OCI-LY3 (cell line): ENCODE measurements at regions not wholly inside any gene's neighbourhood (a gene's known extent, or its start where the extent isn't known, plus 50 kb on each side); places are given as distances from the start of the nearest gene placed in this dataset.

Experiments used
- H2AFZ ChIP-seq: fragments of 200-600, 300-600 bp; shearing (Covaris generic); 2 replicates; pipeline ENCODE4 v1.6.0; 2014; ENCODE audit warnings: antibody characterized with exemption, low read depth, low read length
- H3K27ac ChIP-seq: fragments of 200-600, 300-600 bp; sonication (generic); 2 replicates; pipeline ENCODE4 v1.5.1; 2014; ENCODE audit warnings: mild to moderate bottlenecking, low read length, moderate library complexity, mixed read lengths
- H3K27me3 ChIP-seq: fragments of 200-600, 300-600 bp; sonication (generic); 2 replicates; pipeline ENCODE4 v1.6.1; 2014; ENCODE audit warnings: low read depth, low read length, mixed read lengths
- H3K36me3 ChIP-seq: fragments of 200-600, 300-600 bp; sonication (generic); replicated peaks from 2 replicates; pipeline ENCODE3; 2014; ENCODE audit warnings: low read depth, low read length, mixed read lengths
- H3K4me1 ChIP-seq: fragments of 300-600, 200-600 bp; sonication (generic); 2 replicates; pipeline ENCODE4 v1.6.1; 2014; ENCODE audit warnings: low read length, mixed read lengths
- H3K4me2 ChIP-seq: fragments of 200-600, 300-600 bp; sonication (generic); 2 replicates; pipeline ENCODE4 v1.6.1; 2014; ENCODE audit warnings: low read length, mixed read lengths
- H3K4me3 ChIP-seq: fragments of 300-600, 200-600 bp; sonication (generic); 2 replicates; pipeline ENCODE4 v1.5.1; 2014; ENCODE audit warnings: antibody characterized with exemption, mild to moderate bottlenecking, low read length, moderate library complexity
- H3K79me2 ChIP-seq: fragments of 300-600, 200-600 bp; shearing (Covaris generic); 2 replicates; pipeline ENCODE4 v1.6.1; 2014; ENCODE audit warnings: mild to moderate bottlenecking, low read length, mixed read lengths
- H3K9ac ChIP-seq: fragments of 300-600, 200-600 bp; shearing (Covaris generic); 2 replicates; pipeline ENCODE4 v1.6.0; 2014; ENCODE audit warnings: mild to moderate bottlenecking, low read length, moderate library complexity
- H3K9me3 ChIP-seq: fragments of 200-600, 300-600 bp; shearing (Covaris generic); 2 replicates; pipeline ENCODE4 v1.6.1; 2014; ENCODE audit warnings: low read length, mixed read lengths; ENCODE audit not compliant: insufficient read depth
- H4K20me1 ChIP-seq: fragments of 200-600, 300-600 bp; sonication (generic); 2 replicates; pipeline ENCODE4 v1.6.1; 2016; ENCODE audit warnings: low read length, mixed read lengths; ENCODE audit not compliant: insufficient read depth
- CTCF ChIP-seq: fragments of 200-600, 300-600 bp; sonication (generic); IDR thresholded peaks from 2 replicates; pipeline ENCODE4 v1.5.1; 2014; ENCODE audit warnings: antibody characterized with exemption, low read length, low read depth
- EZH2phosphoT487 ChIP-seq: fragments of 200-600 bp; shearing (Covaris generic); IDR thresholded peaks from 2 replicates; pipeline ENCODE4 v1.6.1; 2018; ENCODE audit warnings: antibody characterized with exemption, mixed run types, low read depth

- TF ChIP-seq EZH2phosphoT487 (no peak), CTCF (no peak)
- Histone ChIP-seq H3K27ac (no peak overlapping the region), H3K79me2 (no peaks in the 10 kb centered on the region), H3K27me3 (no peaks in the 10 kb centered on the region), H3K4me2 (no peak overlapping the region), H2AFZ (no peak overlapping the region), H4K20me1 (no peaks in the 10 kb centered on the region), H3K4me1 (peaks cover 5% of the 10 kb centered on the region), H3K36me3 (no peaks in the 10 kb centered on the region), H3K4me3 (no peak overlapping the region), H3K9ac (no peak overlapping the region), H3K9me3 (no peaks in the 10 kb centered on the region)
Measured at GRCh38 chr3:115381931-115382330, 234.8 kb upstream of the ZBTB20 start.

GRCh38 chr3:115384381-115384780 lies 237.3 kb upstream of the ZBTB20 start:
- Histone ChIP-seq H3K36me3 (no peaks in the 10 kb centered on the region), H3K4me2 (no peak overlapping the region), H3K9ac (no peak overlapping the region)

GRCh38 chr3:115385774-115386730 lies 237.3 kb upstream of the GAP43 start:
- Histone ChIP-seq H3K4me1 (no peaks in the 10 kb centered on the region), H4K20me1 (no peaks in the 10 kb centered on the region)
- TF ChIP-seq CTCF (no peak), EZH2phosphoT487 (no peak)

More at GRCh38 chr3:115384381-115384780, 237.3 kb upstream of the ZBTB20 start:
- no peaks in the 10 kb centered on the region for H3K4me1 ChIP-seq
- H3K9me3 ChIP-seq = no peaks in the 10 kb centered on the region
- no peaks in the 10 kb centered on the region for H3K27me3 ChIP-seq
- no peak for TF ChIP-seq CTCF
- TF ChIP-seq EZH2phosphoT487 = no peak
- no peak overlapping the region for H3K4me3 ChIP-seq
- H3K27ac ChIP-seq = no peak overlapping the region
- no peaks in the 10 kb centered on the region for H3K79me2 ChIP-seq
- no peak overlapping the region for H2AFZ ChIP-seq
- no peaks in the 10 kb centered on the region for H4K20me1 ChIP-seq

GRCh38 chr3:115388166-115388565 lies 235.1 kb upstream of the GAP43 start:
- Histone ChIP-seq H2AFZ (no peak overlapping the region), H3K9ac (no peak overlapping the region), H3K4me2 (no peak overlapping the region)

More at GRCh38 chr3:115385774-115386730, 237.3 kb upstream of the GAP43 start:
- H3K27me3 ChIP-seq = no peaks in the 10 kb centered on the region
- no peaks in the 10 kb centered on the region for H3K79me2 ChIP-seq
- H3K9me3 ChIP-seq = no peaks in the 10 kb centered on the region
- H3K36me3 ChIP-seq = no peaks in the 10 kb centered on the region
- no peak overlapping the region for H3K4me3 ChIP-seq
- no peak overlapping the region for H2AFZ ChIP-seq
- no peak overlapping the region for H3K27ac ChIP-seq
- H3K4me2 ChIP-seq = no peak overlapping the region
- H3K9ac ChIP-seq = no peak overlapping the region

More at GRCh38 chr3:115388166-115388565, 235.1 kb upstream of the GAP43 start:
- Histone ChIP-seq H3K4me1 (no peaks in the 10 kb centered on the region), H3K36me3 (no peaks in the 10 kb centered on the region), H3K4me3 (no peak overlapping the region), H3K27me3 (no peaks in the 10 kb centered on the region), H3K27ac (no peak overlapping the region), H3K79me2 (no peaks in the 10 kb centered on the region), H3K9me3 (no peaks in the 10 kb centered on the region), H4K20me1 (no peaks in the 10 kb centered on the region)
- no peak for TF ChIP-seq EZH2phosphoT487
- TF ChIP-seq CTCF = no peak
